Osteocyte (in vitro differentiated cells): ENCODE measurements at regions not wholly inside any gene's neighbourhood (a gene's known extent, or its start where the extent isn't known, plus 50 kb on each side); places are given as distances from the start of the nearest gene placed in this dataset.
A peak's percentile ranks its signal among the peaks of the same experiment; 100 is the strongest.

ENCODE experiments used
- DNase-seq: peaks from one replicate; pipeline ENCODE4 v3.0.0; 2021; ENCODE audit warnings: mixed read lengths; ENCODE audit not compliant: unreplicated experiment; ENCODE audit errors: extremely low spot score
- H3K27ac Mint-ChIP-seq: one replicate; pipeline ENCODE4 v1.8.0; 2021; ENCODE audit warnings: mild to moderate bottlenecking, mixed read lengths; ENCODE audit not compliant: unreplicated experiment
- H3K27me3 Mint-ChIP-seq: one replicate; pipeline ENCODE4 v1.8.0; 2021; ENCODE audit warnings: mixed read lengths; ENCODE audit not compliant: unreplicated experiment
- H3K36me3 Mint-ChIP-seq: one replicate; pipeline ENCODE4 v1.8.0; 2021; ENCODE audit warnings: mixed read lengths; ENCODE audit not compliant: unreplicated experiment
- H3K4me1 Mint-ChIP-seq: one replicate; pipeline ENCODE4 v1.8.0; 2021; ENCODE audit warnings: mixed read lengths; ENCODE audit not compliant: unreplicated experiment
- H3K4me3 Mint-ChIP-seq: one replicate; pipeline ENCODE4 v1.8.0; 2021; ENCODE audit warnings: mild to moderate bottlenecking, moderate library complexity, mixed read lengths; ENCODE audit not compliant: unreplicated experiment
- H3K9me3 Mint-ChIP-seq: one replicate; pipeline ENCODE4 v1.8.0; 2021; ENCODE audit warnings: mixed read lengths; ENCODE audit not compliant: unreplicated experiment
- TF ChIP-seq, protein P1 (sequence below): fragments of 200-600 bp; sonication (generic); IDR thresholded peaks from 2 replicates; pipeline ENCODE4 v1.5.0; 2021; ENCODE audit warnings: antibody characterized with exemption, mild to moderate bottlenecking, moderate library complexity

DNA sequence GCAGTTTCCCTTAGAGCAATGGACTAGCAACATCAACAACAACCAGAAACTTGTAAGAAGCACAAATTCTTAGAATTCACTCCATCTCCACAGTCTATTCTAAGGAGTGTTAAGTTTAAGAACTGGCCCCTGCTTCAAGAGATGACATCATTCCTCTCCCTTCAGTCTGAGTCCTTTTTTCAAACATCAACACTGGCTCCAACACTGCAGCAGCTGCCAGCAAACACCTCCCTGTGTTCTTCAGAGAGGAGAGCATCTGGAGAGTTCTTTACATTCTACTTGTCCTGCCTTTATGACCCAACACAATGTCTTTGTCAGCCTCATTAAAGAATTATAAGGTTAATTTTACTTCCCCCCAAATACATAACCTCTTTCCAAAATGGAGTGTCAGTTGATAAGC lies 122.3 kb downstream of the HNMT start:
- Mint-ChIP-seq H3K36me3 (no peaks in the 10 kb centered on the region), H3K4me3 (no peak overlapping the region), H3K4me1 (peaks cover 22% of the 10 kb centered on the region), H3K27me3 (no peaks in the 10 kb centered on the region), H3K27ac (no peak overlapping the region), H3K9me3 (no peaks in the 10 kb centered on the region)
- TF ChIP-seq, protein P1, sequence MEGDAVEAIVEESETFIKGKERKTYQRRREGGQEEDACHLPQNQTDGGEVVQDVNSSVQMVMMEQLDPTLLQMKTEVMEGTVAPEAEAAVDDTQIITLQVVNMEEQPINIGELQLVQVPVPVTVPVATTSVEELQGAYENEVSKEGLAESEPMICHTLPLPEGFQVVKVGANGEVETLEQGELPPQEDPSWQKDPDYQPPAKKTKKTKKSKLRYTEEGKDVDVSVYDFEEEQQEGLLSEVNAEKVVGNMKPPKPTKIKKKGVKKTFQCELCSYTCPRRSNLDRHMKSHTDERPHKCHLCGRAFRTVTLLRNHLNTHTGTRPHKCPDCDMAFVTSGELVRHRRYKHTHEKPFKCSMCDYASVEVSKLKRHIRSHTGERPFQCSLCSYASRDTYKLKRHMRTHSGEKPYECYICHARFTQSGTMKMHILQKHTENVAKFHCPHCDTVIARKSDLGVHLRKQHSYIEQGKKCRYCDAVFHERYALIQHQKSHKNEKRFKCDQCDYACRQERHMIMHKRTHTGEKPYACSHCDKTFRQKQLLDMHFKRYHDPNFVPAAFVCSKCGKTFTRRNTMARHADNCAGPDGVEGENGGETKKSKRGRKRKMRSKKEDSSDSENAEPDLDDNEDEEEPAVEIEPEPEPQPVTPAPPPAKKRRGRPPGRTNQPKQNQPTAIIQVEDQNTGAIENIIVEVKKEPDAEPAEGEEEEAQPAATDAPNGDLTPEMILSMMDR = no peak
- DNase-seq = no peak

DNA sequence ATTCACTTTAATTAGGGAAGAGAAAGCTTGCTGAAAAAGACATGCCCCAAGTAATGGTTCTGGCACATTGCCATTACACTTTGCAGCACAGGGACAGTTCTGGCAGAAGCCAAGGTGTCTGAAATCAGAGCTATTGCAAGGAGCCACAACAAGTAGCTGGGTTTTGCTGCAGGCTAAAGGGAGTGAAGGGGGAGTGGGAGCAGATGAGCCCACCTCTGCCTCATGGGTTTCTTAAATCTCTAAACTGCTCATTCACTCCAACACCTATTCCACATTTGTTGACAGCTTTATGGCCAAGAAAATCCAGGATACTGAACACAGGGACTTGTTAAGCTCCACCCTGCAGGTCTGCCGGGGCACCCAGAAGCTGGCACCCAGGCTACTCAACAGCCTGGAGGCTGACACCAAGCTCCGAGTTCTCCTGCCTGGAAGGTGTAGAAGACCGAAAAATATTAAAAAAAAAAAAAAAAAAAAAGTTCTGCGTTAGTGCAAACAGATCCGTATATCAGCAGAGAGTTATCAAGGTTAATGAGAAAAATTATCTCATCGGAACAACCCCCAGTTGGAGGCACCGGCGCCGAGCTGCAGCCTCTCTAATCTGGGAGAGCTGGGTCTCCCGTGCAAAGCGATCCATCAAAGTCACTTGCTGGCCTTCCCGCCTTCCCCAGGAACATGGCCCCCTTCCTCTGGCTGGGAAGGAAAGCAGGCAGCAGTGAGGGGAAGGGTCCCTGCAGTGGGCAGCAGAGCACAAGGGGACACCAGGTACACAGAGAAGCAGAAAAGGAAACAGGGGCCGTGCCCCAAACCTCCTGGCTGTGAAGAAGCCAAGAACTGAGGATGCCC lies 123.7 kb downstream of the HNMT start:
- Mint-ChIP-seq H3K4me1 (peaks cover 22% of the 10 kb centered on the region), H3K9me3 (no peaks in the 10 kb centered on the region), H3K27me3 (no peaks in the 10 kb centered on the region), H3K27ac (no peak overlapping the region), H3K36me3 (no peaks in the 10 kb centered on the region), H3K4me3 (no peak overlapping the region)
- TF ChIP-seq, protein P1 = no peak
- DNase-seq = no peak

DNA sequence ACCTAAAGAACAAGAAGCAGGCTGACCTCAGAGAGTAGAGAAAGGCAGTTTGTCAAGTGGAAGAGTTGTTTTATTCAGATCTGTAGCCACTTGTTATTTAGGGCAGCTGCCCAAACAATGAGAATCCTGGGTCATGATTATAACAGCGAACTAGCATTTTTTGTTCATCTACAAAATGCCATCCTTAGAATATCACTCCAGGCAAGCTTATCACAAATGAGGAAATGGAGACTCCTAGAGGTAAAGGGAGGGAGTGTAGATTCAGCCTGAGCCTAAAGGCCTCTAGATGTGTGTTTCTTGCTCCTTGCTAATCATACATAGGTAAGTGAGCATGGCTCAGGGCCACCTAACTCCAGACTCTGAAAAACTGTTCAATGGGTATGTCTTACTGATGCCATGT lies 126.1 kb downstream of the HNMT start:
- DNase-seq = no peak
- Mint-ChIP-seq H3K4me3 (no peak overlapping the region), H3K36me3 (no peaks in the 10 kb centered on the region), H3K27me3 (peaks cover 6% of the 10 kb centered on the region), H3K4me1 (peaks cover 15% of the 10 kb centered on the region), H3K9me3 (no peaks in the 10 kb centered on the region), H3K27ac (no peak overlapping the region)
- TF ChIP-seq, protein P1 = peak; percentile 52

DNA sequence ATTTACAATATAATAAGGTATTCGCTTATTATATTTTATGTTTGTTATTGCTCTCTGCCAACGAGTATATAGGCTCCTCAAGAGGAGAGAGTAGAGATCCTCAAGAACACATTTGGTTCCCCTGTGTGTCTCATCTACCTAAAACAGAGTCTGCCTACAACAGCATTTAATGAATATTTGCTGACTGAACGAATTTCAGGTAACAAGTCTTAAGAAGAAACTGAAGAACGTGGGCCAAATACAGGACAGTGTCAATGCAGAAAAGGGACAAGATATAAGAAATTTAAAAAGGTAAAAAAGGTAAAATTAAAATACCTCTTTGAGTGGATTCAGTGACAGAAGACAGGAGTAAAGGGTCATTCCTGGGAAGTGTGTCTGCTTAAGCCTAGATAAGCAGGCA lies 129.2 kb downstream of the HNMT start:
- Mint-ChIP-seq H3K36me3 (no peaks in the 10 kb centered on the region), H3K27ac (no peak overlapping the region), H3K4me3 (no peak overlapping the region), H3K4me1 (no peaks in the 10 kb centered on the region), H3K27me3 (peaks cover 23% of the 10 kb centered on the region), H3K9me3 (no peaks in the 10 kb centered on the region)
- DNase-seq = no peak
- TF ChIP-seq, protein P1 = no peak

DNA sequence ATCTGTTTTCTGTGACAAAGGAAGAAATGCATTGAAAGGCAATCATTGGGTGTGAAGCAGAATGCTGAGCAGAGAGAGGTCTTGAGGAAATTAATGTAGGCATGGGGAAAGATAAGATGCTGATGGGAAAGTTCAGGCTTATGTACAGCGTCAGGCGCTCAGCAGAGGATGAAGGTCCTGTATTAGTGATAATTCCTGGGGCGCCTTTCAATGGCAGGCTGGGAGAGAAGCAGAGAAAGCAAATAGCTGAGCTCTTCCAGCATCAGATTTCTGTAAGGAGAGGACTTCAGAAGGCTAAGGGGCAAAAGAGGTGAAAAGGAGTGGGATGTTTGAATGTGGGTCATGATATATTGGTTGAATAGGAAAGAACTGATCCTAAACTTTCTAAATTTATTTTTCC lies 129.8 kb downstream of the HNMT start:
- no peaks in the 10 kb centered on the region for H3K4me1 Mint-ChIP-seq
- H3K27ac Mint-ChIP-seq = no peak overlapping the region
- no peaks in the 10 kb centered on the region for H3K9me3 Mint-ChIP-seq
- TF ChIP-seq, protein P1 = no peak
- no peak overlapping the region for H3K4me3 Mint-ChIP-seq
- H3K27me3 Mint-ChIP-seq = peaks cover 23% of the 10 kb centered on the region
- no peaks in the 10 kb centered on the region for H3K36me3 Mint-ChIP-seq
- no peak for DNase-seq
